BLaER1 (cell line): ENCODE measurements at regions not wholly inside any gene's neighbourhood (a gene's known extent, or its start where the extent isn't known, plus 50 kb on each side); places are given as distances from the start of the nearest gene placed in this dataset.

ENCODE experiments used
- H3K27ac ChIP-seq: shearing (Covaris generic); formaldehyde crosslinking; 2 replicates; pipeline ENCODE4 v1.8.1; 2022
- H3K27me3 ChIP-seq: shearing (Covaris generic); formaldehyde crosslinking; 2 replicates; pipeline ENCODE4 v1.8.1; 2022
- H3K36me3 ChIP-seq: shearing (Covaris generic); formaldehyde crosslinking; 2 replicates; pipeline ENCODE4 v1.8.1; 2022
- H3K4me1 ChIP-seq: shearing (Covaris generic); formaldehyde crosslinking; 2 replicates; pipeline ENCODE4 v1.8.1; 2022
- H3K4me2 ChIP-seq: shearing (Covaris generic); formaldehyde crosslinking; 2 replicates; pipeline ENCODE4 v1.8.1; 2022
- H3K4me3 ChIP-seq: shearing (Covaris generic); formaldehyde crosslinking; 2 replicates; pipeline ENCODE4 v1.8.1; 2022
- H3K9ac ChIP-seq: shearing (Covaris generic); formaldehyde crosslinking; 2 replicates; pipeline ENCODE4 v1.8.1; 2022
- H3K9me3 ChIP-seq: shearing (Covaris generic); formaldehyde crosslinking; 2 replicates; pipeline ENCODE4 v1.8.1; 2022
- H4K20me1 ChIP-seq: shearing (Covaris generic); formaldehyde crosslinking; 2 replicates; pipeline ENCODE4 v1.8.1; 2022
- Cebpa-rat ChIP-seq: shearing (Covaris generic); IDR thresholded peaks from 2 replicates; pipeline ENCODE4 v1.8.1; 2022

DNA sequence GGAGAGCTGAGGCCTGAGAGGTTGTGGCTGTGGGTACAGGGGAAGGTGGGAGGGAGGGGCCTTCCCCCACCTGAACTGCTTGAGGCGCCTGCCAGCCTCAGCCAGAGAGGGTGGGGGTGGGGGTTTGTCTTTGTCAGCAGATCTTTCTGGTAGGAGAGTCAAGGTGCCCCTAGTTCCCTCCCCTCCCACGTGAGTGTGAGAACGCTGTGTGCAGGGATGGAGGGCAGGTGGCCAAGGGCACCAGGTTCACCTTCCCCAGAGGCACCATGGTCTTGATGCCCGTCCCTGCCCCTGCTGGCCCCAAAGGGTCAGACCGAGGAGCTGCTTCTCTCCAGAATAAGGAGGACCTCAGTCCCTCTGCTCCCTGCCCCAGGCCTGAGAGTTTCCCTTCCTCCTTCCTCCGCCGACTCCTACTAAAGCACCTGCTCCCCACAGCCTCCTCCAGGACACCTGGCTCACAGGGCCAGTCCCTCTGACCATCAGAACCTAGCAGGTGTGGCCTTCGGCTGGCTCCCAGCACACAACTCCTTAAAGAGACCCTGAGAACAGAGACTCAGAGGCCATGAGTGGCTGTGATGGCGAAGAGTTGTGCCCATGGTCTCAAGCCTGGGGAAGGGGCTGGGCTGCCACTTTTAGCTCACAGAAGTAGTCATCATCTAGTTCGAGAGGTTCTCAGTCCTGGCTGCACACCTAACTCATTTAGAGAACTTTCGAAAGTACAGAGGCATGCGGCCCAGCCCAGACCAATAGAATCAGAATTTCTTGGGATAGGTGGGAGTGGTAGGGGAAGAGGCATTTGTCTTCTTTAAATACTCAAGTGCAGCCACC lies 113.2 kb upstream of the LHX1 start:
- Histone ChIP-seq H3K4me1 (peaks cover 7% of the 10 kb centered on the region; the same call in 1 of the 2 replicates), H3K27me3 (no peaks in the 10 kb centered on the region), H3K27ac (no peak overlapping the region), H3K4me3 (no peak overlapping the region), H3K4me2 (no peak overlapping the region; the same call in 1 of the 2 replicates), H3K9me3 (no peaks in the 10 kb centered on the region), H3K36me3 (no peaks in the 10 kb centered on the region), H3K9ac (no peak overlapping the region), H4K20me1 (no peaks in the 10 kb centered on the region)
- no peak for TF ChIP-seq Cebpa-rat

- no peaks in the 10 kb centered on the region for H3K9me3 ChIP-seq
- no peak overlapping the region for H3K4me3 ChIP-seq
- no peak for TF ChIP-seq Cebpa-rat
- peaks cover 7% of the 10 kb centered on the region; the same call in 1 of the 2 replicates for H3K4me1 ChIP-seq
- no peaks in the 10 kb centered on the region for H4K20me1 ChIP-seq
- H3K36me3 ChIP-seq = no peaks in the 10 kb centered on the region
- H3K27me3 ChIP-seq = no peaks in the 10 kb centered on the region
- no peak overlapping the region for H3K27ac ChIP-seq
- H3K9ac ChIP-seq = no peak overlapping the region
- H3K4me2 ChIP-seq = no peak overlapping the region
Observed at GRCh38 chr17:36824678-36825101, 112.6 kb upstream of the LHX1 start.

DNA sequence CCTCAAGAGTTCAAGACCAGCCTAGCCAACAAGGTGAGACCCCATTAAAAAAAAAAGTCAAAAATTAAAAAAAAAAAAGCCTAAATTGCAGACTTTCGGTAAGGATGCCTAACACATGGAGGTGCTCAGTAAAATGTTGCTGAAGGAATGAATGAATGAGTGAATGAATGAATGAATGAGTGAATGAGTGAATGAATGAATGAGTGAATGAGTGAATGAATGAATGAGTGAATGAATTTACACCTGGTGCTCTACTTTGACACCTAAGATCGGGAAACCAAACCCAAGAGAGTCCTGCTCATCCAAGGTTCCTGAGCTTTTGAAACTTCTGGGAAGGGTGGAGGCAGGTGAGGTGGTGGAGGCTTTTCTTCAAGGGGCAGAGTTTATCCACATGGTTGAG lies 112.2 kb upstream of the LHX1 start:
- Histone ChIP-seq H3K9ac (no peak overlapping the region), H3K4me1 (peaks cover 7% of the 10 kb centered on the region; the same call in 1 of the 2 replicates), H3K36me3 (no peaks in the 10 kb centered on the region), H3K9me3 (no peaks in the 10 kb centered on the region), H3K4me2 (no peak overlapping the region), H4K20me1 (no peaks in the 10 kb centered on the region), H3K27me3 (no peaks in the 10 kb centered on the region), H3K27ac (no peak overlapping the region), H3K4me3 (no peak overlapping the region)
- TF ChIP-seq Cebpa-rat = no peak

DNA sequence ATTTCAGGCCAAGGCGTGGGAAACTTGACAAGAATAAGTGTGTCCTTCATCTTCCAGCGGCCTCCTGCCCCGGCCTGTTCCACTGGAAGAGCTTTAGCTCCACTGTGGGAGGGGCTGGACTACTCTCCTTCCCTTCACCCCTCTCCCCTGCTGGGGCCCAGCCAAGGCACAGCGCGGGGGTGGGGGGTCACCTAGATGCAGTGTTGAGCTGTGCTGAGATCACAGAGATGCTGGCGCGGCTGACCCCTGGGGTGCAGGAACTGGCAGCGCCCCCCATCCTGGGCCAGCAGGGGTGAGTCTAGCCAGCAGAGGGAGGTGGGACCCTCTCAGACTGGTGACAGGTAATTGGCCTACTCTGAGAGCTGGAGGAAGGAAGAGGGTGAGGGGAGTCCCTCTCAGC lies 111.8 kb upstream of the LHX1 start:
- Histone ChIP-seq H3K4me2 (no peak overlapping the region), H3K9me3 (no peaks in the 10 kb centered on the region), H3K27ac (no peak overlapping the region), H4K20me1 (no peaks in the 10 kb centered on the region), H3K4me3 (no peak overlapping the region), H3K9ac (no peak overlapping the region), H3K27me3 (no peaks in the 10 kb centered on the region), H3K36me3 (no peaks in the 10 kb centered on the region), H3K4me1 (peaks cover 7% of the 10 kb centered on the region; the same call in 1 of the 2 replicates)
- TF ChIP-seq Cebpa-rat = no peak

DNA sequence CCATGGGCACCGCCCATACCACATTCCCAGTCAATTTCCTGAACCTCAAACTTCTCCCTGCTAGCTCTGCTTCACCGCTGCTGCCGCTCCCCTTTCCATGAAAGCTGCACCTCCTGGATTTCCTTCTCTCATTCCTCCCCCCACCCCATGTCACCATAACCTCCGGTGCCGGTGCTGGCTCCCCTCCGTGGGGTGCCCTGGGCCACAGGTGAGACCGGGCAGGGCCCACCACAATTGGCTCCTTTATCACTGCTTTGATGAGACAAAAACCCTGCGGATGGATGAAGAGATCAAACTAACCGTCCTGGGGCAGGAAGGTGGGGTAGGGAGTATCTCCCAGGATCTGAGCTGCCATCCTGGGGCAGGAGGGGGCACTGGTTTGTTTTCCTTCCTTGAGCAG lies 111.3 kb upstream of the LHX1 start:
- no peak overlapping the region for H3K9ac ChIP-seq
- no peaks in the 10 kb centered on the region for H3K9me3 ChIP-seq
- H3K36me3 ChIP-seq = no peaks in the 10 kb centered on the region
- H3K27me3 ChIP-seq = no peaks in the 10 kb centered on the region
- no peak overlapping the region for H3K27ac ChIP-seq
- no peak for TF ChIP-seq Cebpa-rat
- H3K4me2 ChIP-seq = no peak overlapping the region
- no peak overlapping the region for H3K4me3 ChIP-seq
- no peaks in the 10 kb centered on the region for H4K20me1 ChIP-seq
- peaks cover 7% of the 10 kb centered on the region; the same call in 1 of the 2 replicates for H3K4me1 ChIP-seq

GRCh38 chr17:36827081-36827480 lies 110.2 kb upstream of the LHX1 start:
- Histone ChIP-seq H3K4me2 (no peak overlapping the region), H3K27ac (no peak overlapping the region), H3K36me3 (no peaks in the 10 kb centered on the region), H3K4me3 (no peak overlapping the region), H3K4me1 (peaks cover 7% of the 10 kb centered on the region; the same call in 1 of the 2 replicates), H3K27me3 (no peaks in the 10 kb centered on the region), H3K9ac (no peak overlapping the region), H3K9me3 (no peaks in the 10 kb centered on the region), H4K20me1 (no peaks in the 10 kb centered on the region)
- no peak for TF ChIP-seq Cebpa-rat

GRCh38 chr17:36829676-36830075 lies 107.6 kb upstream of the LHX1 start:
- Histone ChIP-seq H3K9ac (no peak overlapping the region), H4K20me1 (no peaks in the 10 kb centered on the region), H3K27me3 (no peaks in the 10 kb centered on the region), H3K4me2 (no peak overlapping the region), H3K4me3 (no peak overlapping the region), H3K27ac (no peak overlapping the region), H3K36me3 (no peaks in the 10 kb centered on the region), H3K9me3 (no peaks in the 10 kb centered on the region), H3K4me1 (no peaks in the 10 kb centered on the region)
- TF ChIP-seq Cebpa-rat = no peak

DNA sequence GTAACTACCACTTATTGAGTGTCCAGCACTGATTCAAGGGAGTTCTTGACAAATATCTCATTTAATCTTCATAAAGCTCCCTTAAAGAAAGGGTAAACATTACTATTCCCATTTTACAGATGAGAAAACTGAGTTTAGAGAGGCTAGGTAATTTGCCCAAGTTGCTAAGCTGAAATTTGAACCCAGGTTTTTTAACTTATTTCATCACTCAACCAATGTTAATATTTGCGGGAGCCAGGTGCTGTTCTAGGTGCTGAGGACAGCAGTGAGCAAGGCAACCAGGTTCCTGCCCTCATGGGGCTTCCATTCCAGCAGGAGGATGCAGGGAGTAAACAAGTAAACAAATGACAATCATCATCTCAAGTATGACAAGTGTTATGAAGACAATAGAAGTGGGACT lies 104.0 kb upstream of the LHX1 start:
- Histone ChIP-seq H3K36me3 (no peaks in the 10 kb centered on the region), H3K4me2 (no peak overlapping the region), H3K27ac (no peak overlapping the region), H3K9ac (no peak overlapping the region), H3K27me3 (no peaks in the 10 kb centered on the region), H4K20me1 (no peaks in the 10 kb centered on the region), H3K9me3 (no peaks in the 10 kb centered on the region), H3K4me3 (no peak overlapping the region), H3K4me1 (no peaks in the 10 kb centered on the region)
- TF ChIP-seq Cebpa-rat = no peak

DNA sequence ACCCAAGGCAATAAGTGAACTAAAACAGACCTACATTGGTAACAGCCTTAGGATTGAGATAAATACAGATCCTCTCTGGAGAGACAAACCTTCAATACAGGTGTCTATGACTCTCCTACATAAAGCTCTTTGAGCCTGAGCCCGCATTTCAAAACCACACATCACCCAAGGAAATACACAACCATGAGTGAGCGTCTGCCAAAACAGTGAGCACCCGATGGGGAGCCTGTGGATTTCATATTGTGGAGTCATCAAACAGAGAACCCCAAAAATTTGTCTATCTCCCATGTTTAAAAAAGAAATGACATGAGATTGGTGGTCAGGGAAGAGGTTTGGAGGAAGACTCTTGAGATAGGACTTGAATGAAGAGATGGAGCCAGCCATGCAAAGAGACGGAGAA lies 102.2 kb upstream of the LHX1 start:
- no peak overlapping the region for H3K4me2 ChIP-seq
- no peak for TF ChIP-seq Cebpa-rat
- no peak overlapping the region for H3K27ac ChIP-seq

DNA sequence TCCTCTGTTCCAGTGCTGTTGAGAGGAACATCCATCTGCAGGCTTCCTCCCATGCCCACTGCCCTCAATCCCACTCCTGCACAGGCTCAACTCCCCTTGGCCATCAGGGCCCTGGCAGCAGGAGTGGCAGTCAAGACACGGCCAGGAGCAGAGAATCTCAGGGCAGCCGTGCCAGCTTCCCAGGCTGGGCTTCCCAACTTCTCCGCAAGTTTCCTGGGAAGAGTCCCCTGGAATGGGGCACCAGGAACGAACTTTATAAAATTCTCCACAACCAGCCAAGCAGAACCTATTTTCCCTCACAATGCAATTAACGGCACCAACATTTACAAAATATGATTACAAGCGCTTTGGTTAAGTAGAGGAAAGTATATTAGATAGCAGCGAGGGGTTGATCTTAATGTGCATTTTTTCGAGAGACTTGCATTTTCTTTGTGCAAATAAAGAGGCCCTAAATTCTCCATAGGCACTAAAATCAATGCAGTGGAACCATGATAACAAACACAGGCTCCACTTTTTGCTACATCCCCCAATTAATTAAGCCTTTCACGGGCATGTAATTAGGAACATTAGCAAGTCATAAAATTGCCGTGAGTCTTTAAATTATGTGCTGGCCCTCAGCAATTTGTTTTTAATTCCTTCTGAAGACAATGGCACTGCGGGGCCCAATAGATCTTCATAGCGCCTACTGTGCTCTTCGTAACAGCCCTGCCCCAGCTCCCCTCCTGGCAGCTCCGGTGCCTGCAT lies 99.9 kb upstream of the LHX1 start:
- H3K27me3 ChIP-seq = no peaks in the 10 kb centered on the region
- H3K27ac ChIP-seq = no peak overlapping the region
- no peak overlapping the region for H3K4me2 ChIP-seq
- no peak overlapping the region for H3K4me3 ChIP-seq
- no peaks in the 10 kb centered on the region for H3K9me3 ChIP-seq
- no peaks in the 10 kb centered on the region for H3K36me3 ChIP-seq
- no peak for TF ChIP-seq Cebpa-rat
- no peaks in the 10 kb centered on the region for H3K4me1 ChIP-seq
- no peaks in the 10 kb centered on the region for H4K20me1 ChIP-seq
- H3K9ac ChIP-seq = no peak overlapping the region

More for the DNA sequence above, 102.2 kb upstream of the LHX1 start:
- Histone ChIP-seq H3K27me3 (no peaks in the 10 kb centered on the region), H3K4me3 (no peak overlapping the region), H3K9ac (no peak overlapping the region), H3K4me1 (no peaks in the 10 kb centered on the region), H3K36me3 (no peaks in the 10 kb centered on the region), H3K9me3 (no peaks in the 10 kb centered on the region), H4K20me1 (no peaks in the 10 kb centered on the region)
